Stimulated activated CD4-positive, alpha-beta T cell treated with anti-CD3 and anti-CD28 coated beads, Interleukin-15, amount 100 ng/mL, for 48 hours (primary cell): ENCODE measurements at regions not wholly inside any gene's neighbourhood (a gene's known extent, or its start where the extent isn't known, plus 50 kb on each side); places are given as distances from the start of the nearest gene placed in this dataset.

Experiments
- DNase-seq, 2 donors: peaks; one replicate each; pipeline ENCODE4 v3.0.0-alpha.2; 2020; ENCODE audit warnings: low read depth in 2 of 2

GRCh38 chr5:123875561-123876275 lies 363.7 kb downstream of the CSNK1G3 start:
- DNase-seq: no peak

- no peak for DNase-seq
Measured at GRCh38 chr5:123874600-123875201, 362.7 kb downstream of the CSNK1G3 start.

- DNase-seq: no peak
Measured at GRCh38 chr5:123873846-123874245, 361.9 kb downstream of the CSNK1G3 start.

GRCh38 chr5:123871373-123871772 lies 359.4 kb downstream of the CSNK1G3 start:
- no peak for DNase-seq

GRCh38 chr5:123868881-123869280 lies 356.9 kb downstream of the CSNK1G3 start:
- no peak for DNase-seq

- DNase-seq: no peak
Measured at GRCh38 chr5:123868267-123868666, 356.3 kb downstream of the CSNK1G3 start.

- no peak for DNase-seq
Measured at GRCh38 chr5:123865641-123866040, 353.7 kb downstream of the CSNK1G3 start.

- no peak for DNase-seq
Measured at GRCh38 chr5:123864578-123864977, 352.6 kb downstream of the CSNK1G3 start.

GRCh38 chr5:123858938-123859337 lies 347.0 kb downstream of the CSNK1G3 start:
- DNase-seq: no peak

- DNase-seq: no peak
Measured at GRCh38 chr5:123856766-123857165, 344.8 kb downstream of the CSNK1G3 start.

- DNase-seq: no peak
Measured at GRCh38 chr5:123855609-123856008, 343.6 kb downstream of the CSNK1G3 start.

GRCh38 chr5:123845356-123846100 lies 333.6 kb downstream of the CSNK1G3 start:
- no peak for DNase-seq

- DNase-seq: no peak
Measured at GRCh38 chr5:123844873-123845272, 332.9 kb downstream of the CSNK1G3 start.

- no peak for DNase-seq
Measured at GRCh38 chr5:123835421-123835820, 323.4 kb downstream of the CSNK1G3 start.

- no peak for DNase-seq
Measured at GRCh38 chr5:123830575-123830974, 318.6 kb downstream of the CSNK1G3 start.

- no peak for DNase-seq
Measured at GRCh38 chr5:123827811-123828210, 315.8 kb downstream of the CSNK1G3 start.

- no peak for DNase-seq
Measured at GRCh38 chr5:123819833-123820232, 307.9 kb downstream of the CSNK1G3 start.

GRCh38 chr5:123819386-123819785 lies 307.4 kb downstream of the CSNK1G3 start:
- no peak for DNase-seq

- DNase-seq: no peak
Measured at GRCh38 chr5:123817267-123817666, 305.3 kb downstream of the CSNK1G3 start.

GRCh38 chr5:123814801-123815470 lies 303.0 kb downstream of the CSNK1G3 start:
- no peak for DNase-seq

GRCh38 chr5:123813937-123814624 lies 302.1 kb downstream of the CSNK1G3 start:
- DNase-seq: no peak

GRCh38 chr5:123813264-123813663 lies 301.3 kb downstream of the CSNK1G3 start:
- no peak for DNase-seq
